ENCODE measurements at regions not wholly inside any gene's neighbourhood (a gene's known extent, or its start where the extent isn't known, plus 50 kb on each side); places are given as distances from the start of the nearest gene placed in this dataset.

GRCh38 chr1:91623020-91623419 is 122.4 kb downstream of the CDC7 start:
- no peak for TF ChIP-seq CTCF (IDR thresholded peaks at IDR 0.05; ENCODE audit: unreplicated experiment in 3 of 3)
- no peaks in the 10 kb centered on the region for H3K27me3 Mint-ChIP-seq (ENCODE audit: low read depth)
- H3K27ac Mint-ChIP-seq = peak overlapping the region in 1 of 3 experiments; percentile 27
- peaks cover 29% of the 10 kb centered on the region for H3K4me1 Mint-ChIP-seq
- no peak overlapping the region for H3K4me3 Mint-ChIP-seq
- H3K9me3 Mint-ChIP-seq = peaks cover 2% of the 10 kb centered on the region
- no peaks in the 10 kb centered on the region for H3K36me3 Mint-ChIP-seq (ENCODE audit: low read depth)

GRCh38 chr1:91624331-91624730 is 123.7 kb downstream of the CDC7 start:
- H3K9me3 Mint-ChIP-seq = peaks cover 2% of the 10 kb centered on the region
- H3K4me3 Mint-ChIP-seq = no peak overlapping the region
- TF ChIP-seq CTCF (IDR thresholded peaks at IDR 0.05; ENCODE audit: unreplicated experiment in 3 of 3) = no peak
- peak overlapping the region in 1 of 3 experiments; percentile 23 for H3K27ac Mint-ChIP-seq
- H3K36me3 Mint-ChIP-seq (ENCODE audit: low read depth) = no peaks in the 10 kb centered on the region
- peaks cover 29% of the 10 kb centered on the region for H3K4me1 Mint-ChIP-seq
- H3K27me3 Mint-ChIP-seq (ENCODE audit: low read depth) = no peaks in the 10 kb centered on the region

Measured in nephron (organoid).